GM23338 (cell line): ENCODE measurements at regions not wholly inside any gene's neighbourhood (a gene's known extent, or its start where the extent isn't known, plus 50 kb on each side); places are given as distances from the start of the nearest gene placed in this dataset.

Source experiments
- ATAC-seq: fragments of 200-7000 bp; cut with Tn5 transposase; 3 replicates; pipeline ENCODE4 v1.9.1; 2020
- DNase-seq: peaks from one replicate; pipeline ENCODE4 v3.0.0-alpha.2; 2015; ENCODE audit warnings: low spot score
- H2AFZ ChIP-seq: fragments of 200-600 bp; sonication (generic); 2 replicates; pipeline ENCODE4 v1.8.0; 2016; ENCODE audit warnings: antibody characterized with exemption, mild to moderate bottlenecking, moderate library complexity
- H3F3A ChIP-seq: fragments of 200-600 bp; sonication (generic); replicated peaks from 2 replicates; pipeline ENCODE4 v1.8.0; 2017; ENCODE audit warnings: antibody characterized with exemption, mixed run types, low read depth
- H3K27ac ChIP-seq: fragments of 200-600 bp; sonication (generic); 2 replicates; pipeline ENCODE4 v1.6.1; 2016; ENCODE audit warnings: low read depth
- H3K27me3 ChIP-seq: fragments of 200-600 bp; sonication (generic); 2 replicates; pipeline ENCODE4 v1.8.0; 2016; ENCODE audit warnings: mild to moderate bottlenecking, mixed run types, moderate library complexity; ENCODE audit not compliant: insufficient read depth
- H3K36me3 ChIP-seq: fragments of 200-600 bp; sonication (generic); 2 replicates; pipeline ENCODE4 v1.8.0; 2016; ENCODE audit warnings: mild to moderate bottlenecking; ENCODE audit not compliant: insufficient read depth
- H3K4me1 ChIP-seq: fragments of 200-600 bp; sonication (generic); 2 replicates; pipeline ENCODE4 v1.8.0; 2016; ENCODE audit warnings: mild to moderate bottlenecking, moderate library complexity; ENCODE audit not compliant: insufficient read depth
- H3K4me2 ChIP-seq: fragments of 200-600 bp; sonication (generic); 2 replicates; pipeline ENCODE4 v1.7.1; 2017; ENCODE audit warnings: mixed run types
- H3K4me3 ChIP-seq: fragments of 200-600 bp; sonication (generic); 2 replicates; pipeline ENCODE4 v1.6.1; 2016; ENCODE audit warnings: mixed run types
- H3K79me2 ChIP-seq: fragments of 200-600 bp; sonication (generic); replicated peaks from 2 replicates; pipeline ENCODE4 v1.8.0; 2017; ENCODE audit warnings: mild to moderate bottlenecking; ENCODE audit not compliant: insufficient read depth
- H3K9me2 ChIP-seq: fragments of 200-600 bp; sonication (generic); 2 replicates; pipeline ENCODE4 v1.8.0; 2017; ENCODE audit not compliant: insufficient read depth
- H4K20me1 ChIP-seq: fragments of 200-600 bp; sonication (generic); replicated peaks from 2 replicates; pipeline ENCODE4 v1.8.0; 2017; ENCODE audit warnings: mild to moderate bottlenecking; ENCODE audit not compliant: insufficient read depth
- H3K27ac Mint-ChIP-seq: 2 replicates; pipeline ENCODE4 v1.8.0; 2020; ENCODE audit warnings: inconsistent platforms, mild to moderate bottlenecking, moderate library complexity, mixed read lengths
- H3K27me3 Mint-ChIP-seq: 3 replicates; pipeline ENCODE4 v1.8.0; 2022; ENCODE audit warnings: low read depth, mild to moderate bottlenecking, moderate library complexity, mixed read lengths, inconsistent platforms; ENCODE audit not compliant: insufficient read depth, poor library complexity
- H3K36me3 Mint-ChIP-seq: 3 replicates; pipeline ENCODE4 v1.8.0; 2021; ENCODE audit warnings: low read depth, mild to moderate bottlenecking, inconsistent platforms, moderate library complexity, mixed read lengths
- H3K4me1 Mint-ChIP-seq: 3 replicates; pipeline ENCODE4 v1.8.0; 2020; ENCODE audit warnings: mild to moderate bottlenecking, inconsistent platforms, mixed read lengths
- H3K4me3 Mint-ChIP-seq: 3 replicates; pipeline ENCODE4 v1.8.0; 2021; ENCODE audit warnings: moderate library complexity, mild to moderate bottlenecking, inconsistent platforms, mixed read lengths
- H3K9me3 Mint-ChIP-seq: 3 replicates; pipeline ENCODE4 v1.8.0; 2020; ENCODE audit warnings: moderate library complexity, mild to moderate bottlenecking, inconsistent platforms, mixed read lengths
- CREB1 ChIP-seq: fragments of 250-450 bp; sonication (Bioruptor Pico); IDR thresholded peaks from 2 replicates; pipeline ENCODE4 v1.5.0; 2020; ENCODE audit warnings: low read depth, mild to moderate bottlenecking, moderate library complexity
- ETS1 ChIP-seq: IDR thresholded peaks from 2 replicates; pipeline ENCODE4 v1.6.1; 2016; ENCODE audit warnings: antibody characterized with exemption
- EZH2 ChIP-seq: fragments of 200-600 bp; sonication (generic); IDR thresholded peaks from one replicate; pipeline ENCODE4 v1.8.0; 2017; ENCODE audit warnings: antibody characterized with exemption, mild to moderate bottlenecking, low read depth; ENCODE audit not compliant: unreplicated experiment
- JUNB ChIP-seq: IDR thresholded peaks from one replicate; pipeline ENCODE4 v1.6.1; 2016; ENCODE audit warnings: antibody characterized with exemption; ENCODE audit not compliant: unreplicated experiment
- POLR2AphosphoS5 ChIP-seq: IDR thresholded peaks from 2 replicates; pipeline ENCODE4 v1.6.1; 2016; ENCODE audit warnings: antibody characterized with exemption, low read depth
- ZNF114 ChIP-seq: fragments of 250-450 bp; sonication (Bioruptor Pico); IDR thresholded peaks from 2 replicates; pipeline ENCODE4 v1.5.0; 2020; ENCODE audit warnings: mild to moderate bottlenecking, moderate library complexity
- ZNF462 ChIP-seq: fragments of 250-450 bp; sonication (Bioruptor Pico); IDR thresholded peaks from 2 replicates; pipeline ENCODE4 v1.5.0; 2020; ENCODE audit warnings: mild to moderate bottlenecking, moderate library complexity

- ATAC-seq = no peak
- Mint-ChIP-seq H3K4me1 (peaks cover 23% of the 10 kb centered on the region), H3K9me3 (no peaks in the 10 kb centered on the region), H3K27me3 (peaks cover 6% of the 10 kb centered on the region), H3K36me3 (no peaks in the 10 kb centered on the region), H3K27ac (no peak overlapping the region), H3K4me3 (no peak overlapping the region)
- DNase-seq = no peak
- Histone ChIP-seq H3F3A (no peaks in the 10 kb centered on the region), H3K9me2 (no peaks in the 10 kb centered on the region; the same call in 1 of the 2 replicates), H3K79me2 (no peaks in the 10 kb centered on the region), H3K4me1 (peaks cover 7% of the 10 kb centered on the region), H3K27ac (no peak overlapping the region), H3K27me3 (no peaks in the 10 kb centered on the region), H3K4me2 (no peak overlapping the region), H3K4me3 (no peak overlapping the region), H2AFZ (no peak overlapping the region), H3K36me3 (no peaks in the 10 kb centered on the region), H4K20me1 (no peaks in the 10 kb centered on the region)
- TF ChIP-seq CREB1 (CRISPR knock-in tag) (no peak), EZH2 (no peak), ZNF462 (no peak), ZNF114 (CRISPR knock-in tag) (no peak), JUNB (no peak), ETS1 (no peak), POLR2AphosphoS5 (no peak)
Observed at GRCh38 chr10:78354101-78354500, 320.4 kb downstream of the RPS24 start.
